Colonic mucosa (tissue), 4 donors: ENCODE measurements at regions not wholly inside any gene's neighbourhood (a gene's known extent, or its start where the extent isn't known, plus 50 kb on each side); places are given as distances from the start of the nearest gene placed in this dataset.

Source experiments
- DNase-seq: peaks from one replicate; pipeline ENCODE4 v3.0.0-alpha.2; 2020
- H3K27ac ChIP-seq: fragments of 200-600 bp; one replicate; pipeline ENCODE4 v1.8.0; 2021
- H3K27me3 ChIP-seq: fragments of 200-600 bp; one replicate; pipeline ENCODE4 v1.8.0; 2021
- H3K36me3 ChIP-seq: fragments of 200-600 bp; one replicate; pipeline ENCODE4 v1.8.0; 2021
- H3K4me1 ChIP-seq: fragments of 200-600 bp; one replicate; pipeline ENCODE4 v1.8.0; 2021; ENCODE audit warnings: mild to moderate bottlenecking
- H3K4me3 ChIP-seq: fragments of 200-600 bp; one replicate; pipeline ENCODE4 v1.8.0; 2021
- H3K9ac ChIP-seq, 2 donors: one replicate each; pipeline ENCODE4 v1.7.0; 2013; ENCODE audit warnings: control low read depth in 2 of 2, low read depth in 2 of 2, low read length in 2 of 2
- H3K9me3 ChIP-seq: fragments of 200-600 bp; one replicate; pipeline ENCODE4 v1.8.0; 2021
- CTCF ChIP-seq: fragments of 200-600 bp; IDR thresholded peaks from one replicate; pipeline ENCODE4 v1.8.0; 2022; ENCODE audit warnings: antibody characterized with exemption, mild to moderate bottlenecking
- intact Hi-C: fragments of 100-400 bp; cut with DNase I; formaldehyde crosslinking; loops from one replicate; pipeline ENCODE4 v1.14.1; 2022
- donor health status: healthy.
- donor health status: DM: no; HTN: no; CAD: no.
- donor health status: DM: no; HTN: no; CAD: no.

- Histone ChIP-seq H3K27ac (no peak overlapping the region), H3K4me1 (no peaks in the 10 kb centered on the region), H3K36me3 (no peaks in the 10 kb centered on the region), H3K27me3 (no peaks in the 10 kb centered on the region), H3K9me3 (no peaks in the 10 kb centered on the region), H3K4me3 (no peak overlapping the region), H3K9ac (no peak overlapping the region)
- intact Hi-C loops: no loop called here
- no peak for TF ChIP-seq CTCF
- DNase-seq: no peak
Observed at GRCh38 chr1:194208674-194209073, 1022.3 kb upstream of the B3GALT2 start.

- Histone ChIP-seq H3K27ac (no peak overlapping the region), H3K9ac (no peak overlapping the region), H3K4me3 (no peak overlapping the region), H3K4me1 (no peaks in the 10 kb centered on the region), H3K36me3 (no peaks in the 10 kb centered on the region), H3K27me3 (no peaks in the 10 kb centered on the region), H3K9me3 (no peaks in the 10 kb centered on the region)
- intact Hi-C loops: no loop called here
- DNase-seq: no peak
- no peak for TF ChIP-seq CTCF
Observed at GRCh38 chr1:194196562-194196961, 1010.1 kb upstream of the B3GALT2 start.

DNA sequence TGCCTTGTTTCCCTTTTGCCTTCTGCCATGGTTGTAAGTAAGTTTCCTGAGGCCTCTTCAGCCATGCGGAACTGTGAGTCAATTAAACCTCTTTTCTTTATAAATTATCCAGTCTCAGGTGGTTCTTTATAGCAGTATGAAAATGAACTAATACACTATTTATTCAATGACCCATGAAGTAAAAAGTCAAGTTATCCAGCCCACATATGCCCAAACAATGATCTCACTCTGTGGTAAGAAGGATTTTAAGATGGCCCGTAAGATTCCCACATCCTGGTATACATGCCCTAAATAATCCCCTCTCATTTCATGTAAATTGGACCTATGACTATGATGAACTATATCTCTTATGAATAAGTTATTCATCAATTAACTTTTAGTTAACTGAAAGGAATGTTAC, 1008.3 kb upstream of the B3GALT2 start:
- H3K4me1 ChIP-seq: no peaks in the 10 kb centered on the region
- no peaks in the 10 kb centered on the region for H3K9me3 ChIP-seq
- H3K4me3 ChIP-seq: no peak overlapping the region
- DNase-seq: no peak
- intact Hi-C loops: no loop called here
- TF ChIP-seq CTCF: no peak
- no peaks in the 10 kb centered on the region for H3K36me3 ChIP-seq
- H3K27me3 ChIP-seq: no peaks in the 10 kb centered on the region
- H3K27ac ChIP-seq: no peak overlapping the region
- no peak overlapping the region for H3K9ac ChIP-seq

DNA sequence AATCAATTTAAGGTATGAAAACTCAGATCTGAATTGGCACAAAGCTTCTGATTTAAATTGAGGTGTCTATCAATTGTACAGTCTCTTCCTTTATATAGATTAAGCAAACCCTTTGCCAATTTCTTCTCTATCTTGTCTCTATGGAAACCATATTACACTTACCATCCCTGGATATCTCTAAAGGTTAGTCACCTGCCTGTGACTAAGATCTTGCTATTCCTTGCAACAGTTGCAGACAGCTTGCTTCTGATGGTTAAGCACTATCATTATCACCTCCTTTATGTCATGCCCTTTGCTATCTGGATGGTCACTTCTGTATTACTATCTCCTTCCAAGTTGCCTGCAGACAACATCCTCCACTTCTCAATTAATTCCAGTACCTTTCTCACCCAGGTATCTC, 998.6 kb upstream of the B3GALT2 start:
- TF ChIP-seq CTCF: no peak
- no peaks in the 10 kb centered on the region for H3K36me3 ChIP-seq
- DNase-seq: no peak
- H3K9ac ChIP-seq: no peak overlapping the region
- H3K27ac ChIP-seq: no peak overlapping the region
- H3K9me3 ChIP-seq: no peaks in the 10 kb centered on the region
- no peak overlapping the region for H3K4me3 ChIP-seq
- H3K4me1 ChIP-seq: no peaks in the 10 kb centered on the region
- H3K27me3 ChIP-seq: no peaks in the 10 kb centered on the region
- intact Hi-C loops: no loop called here

- H3K9me3 ChIP-seq: no peaks in the 10 kb centered on the region
- H3K4me3 ChIP-seq: no peak overlapping the region
- H3K9ac ChIP-seq: no peak overlapping the region
- H3K27me3 ChIP-seq: no peaks in the 10 kb centered on the region
- intact Hi-C loops: no loop called here
- no peaks in the 10 kb centered on the region for H3K4me1 ChIP-seq
- TF ChIP-seq CTCF: no peak
- H3K36me3 ChIP-seq: no peaks in the 10 kb centered on the region
- H3K27ac ChIP-seq: no peak overlapping the region
- no peak for DNase-seq
Observed at GRCh38 chr1:194184425-194184824, 998.0 kb upstream of the B3GALT2 start.

DNA sequence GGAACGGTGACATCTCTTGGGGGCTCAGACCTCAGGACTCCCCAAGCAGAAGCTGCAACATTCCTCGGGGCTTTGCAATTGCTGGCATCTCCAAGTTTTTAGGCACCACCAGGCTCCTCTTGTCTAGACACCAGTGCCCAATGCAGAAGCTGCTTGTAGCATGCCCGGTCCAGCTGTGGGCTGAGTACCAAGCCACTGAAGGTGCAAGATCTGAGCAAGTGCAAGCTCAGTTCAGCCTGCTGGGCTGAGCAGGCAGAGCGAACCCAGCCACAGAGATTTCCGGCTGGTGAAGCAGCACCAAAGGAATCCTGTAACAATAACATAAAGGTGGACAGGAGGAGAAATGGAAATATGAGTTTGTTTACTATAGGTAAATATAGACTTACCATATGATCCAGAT, 995.4 kb upstream of the B3GALT2 start:
- DNase-seq: no peak
- Histone ChIP-seq H3K9ac (no peak overlapping the region), H3K27me3 (no peaks in the 10 kb centered on the region), H3K9me3 (no peaks in the 10 kb centered on the region), H3K4me3 (no peak overlapping the region), H3K4me1 (no peaks in the 10 kb centered on the region), H3K27ac (no peak overlapping the region), H3K36me3 (no peaks in the 10 kb centered on the region)
- no peak for TF ChIP-seq CTCF
- intact Hi-C loops: no loop called here
